Lower leg skin (tissue), 4 donors: ENCODE measurements at regions not wholly inside any gene's neighbourhood (a gene's known extent, or its start where the extent isn't known, plus 50 kb on each side); places are given as distances from the start of the nearest gene placed in this dataset.

Experiments
- DNase-seq, 2 donors: peaks; one replicate each; pipeline ENCODE4 v3.0.0-alpha.2; 2019; ENCODE audit warnings: low spot score in 2 of 2
- H3K4me3 ChIP-seq: fragments of 200-600 bp; sonication (generic); 2 replicates; pipeline ENCODE4 v1.5.1; 2017; ENCODE audit warnings: mild to moderate bottlenecking, low read depth; ENCODE audit not compliant: poor library complexity, severe bottlenecking
- CTCF ChIP-seq, 3 donors: fragments of 450-650 bp; IDR thresholded peaks; one replicate each; pipeline ENCODE4 v1.5.1; 2016; ENCODE audit warnings: antibody characterized with exemption in 3 of 3, mild to moderate bottlenecking in 3 of 3, moderate library complexity in 2 of 3
- POLR2A ChIP-seq, 2 donors: fragments of 450-650 bp; IDR thresholded peaks; one replicate each; pipeline ENCODE4 v1.6.1; 2016 to 2017; ENCODE audit warnings: antibody characterized with exemption in 2 of 2, mild to moderate bottlenecking in 1 of 2, moderate library complexity in 1 of 2
- WGBS, 2 donors: methylation state at CpG; one replicate each; pipeline ENCODE4 v1.1.5; 2018; 5-methylcytosine and 5-hydroxymethylcytosine counted together
- intact Hi-C: fragments of 100-400 bp; cut with DNase I; formaldehyde crosslinking; loops from one replicate; pipeline ENCODE4 v1.15.0; 2023; ENCODE audit warnings: low total_unique reads

GRCh38 chr3:66797889-66798560 lies 200.1 kb upstream of the KBTBD8 start:
- no peak for DNase-seq
- TF ChIP-seq POLR2A (IDR thresholded peaks at IDR 0.05) (no peak), CTCF (IDR thresholded peaks at IDR 0.05) (no peak)
- H3K4me3 ChIP-seq: no peak overlapping the region
- intact Hi-C loops: no loop called here
- 52% methylated on average over 23 to 26 of the region's 26 CpGs for WGBS, 2 donors

- 89 to 93% methylated on average over 1 of the region's 1 CpG for WGBS, 2 donors
Measured at GRCh38 chr3:66800941-66801545, 197.1 kb upstream of the KBTBD8 start.

GRCh38 chr3:66803206-66803605 lies 194.9 kb upstream of the KBTBD8 start:
- WGBS, 2 donors: 43 to 56% methylated on average over 2 of the region's 2 CpGs
- intact Hi-C loops: no loop called here
- no peak overlapping the region for H3K4me3 ChIP-seq
- TF ChIP-seq POLR2A (IDR thresholded peaks at IDR 0.05) (no peak), CTCF (IDR thresholded peaks at IDR 0.05) (no peak)
- no peak for DNase-seq

More at GRCh38 chr3:66800941-66801545, 197.1 kb upstream of the KBTBD8 start:
- no peak for DNase-seq
- TF ChIP-seq POLR2A (IDR thresholded peaks at IDR 0.05) (no peak), CTCF (IDR thresholded peaks at IDR 0.05) (no peak)
- H3K4me3 ChIP-seq: no peak overlapping the region
- intact Hi-C loops: no loop called here

GRCh38 chr3:66803721-66804695 lies 194.1 kb upstream of the KBTBD8 start:
- 52 to 63% methylated on average over 7 of the region's 7 CpGs for WGBS, 2 donors
- intact Hi-C loops: no loop called here
- DNase-seq: no peak
- H3K4me3 ChIP-seq: no peak overlapping the region
- no peak for TF ChIP-seq POLR2A (IDR thresholded peaks at IDR 0.05)

- no peak for DNase-seq
- TF ChIP-seq POLR2A (IDR thresholded peaks at IDR 0.05): no peak
- TF ChIP-seq CTCF (IDR thresholded peaks at IDR 0.05): no peak
Measured at GRCh38 chr3:66808891-66809594, 189.1 kb upstream of the KBTBD8 start.

More at GRCh38 chr3:66808891-66809594, 189.1 kb upstream of the KBTBD8 start:
- intact Hi-C loops: no loop called here
- WGBS, 2 donors: 46 to 50% methylated on average over 6 of the region's 6 CpGs
- H3K4me3 ChIP-seq: no peak overlapping the region
